Thyroid gland (tissue), 4 donors: ENCODE measurements at regions not wholly inside any gene's neighbourhood (a gene's known extent, or its start where the extent isn't known, plus 50 kb on each side); places are given as distances from the start of the nearest gene placed in this dataset.
A peak's percentile ranks its signal among the peaks of the same experiment; 100 is the strongest.

ENCODE experiments used
- DNase-seq, 2 donors: peaks; one replicate each; pipeline ENCODE4 v3.0.0-alpha.2; 2019
- H3K27ac ChIP-seq, 3 donors: fragments of 200-600 bp; sonication (generic); 1 replicate in 2 of 3; 2 replicates in 1 of 3; pipeline ENCODE4 v1.5.1; 2016 to 2019; ENCODE audit warnings: mild to moderate bottlenecking in 1 of 3, moderate library complexity in 1 of 3
- H3K27me3 ChIP-seq: fragments of 200-600 bp; sonication (generic); one replicate; pipeline ENCODE4 v1.5.1; 2019
- H3K36me3 ChIP-seq, 2 donors: fragments of 200-600 bp; sonication (generic); one replicate each; pipeline ENCODE4 v1.5.1; 2016 to 2019
- H3K4me1 ChIP-seq, 2 donors: fragments of 200-600 bp; sonication (generic); one replicate each; pipeline ENCODE4 v1.5.1; 2017 to 2019
- H3K4me3 ChIP-seq, 3 donors: fragments of 200-600 bp; sonication (generic); replicated peaks in 1 of 3; 1 replicate in 2 of 3; 2 replicates in 1 of 3; pipeline ENCODE4 v1.5.1; 2016; ENCODE audit warnings: mild to moderate bottlenecking in 1 of 3
- H3K9me3 ChIP-seq: fragments of 200-600 bp; sonication (generic); one replicate; pipeline ENCODE4 v1.5.1; 2017
- POLR2A ChIP-seq, 2 donors: fragments of 450-650 bp; IDR thresholded peaks; one replicate each; pipeline ENCODE4 v1.6.1; 2017; ENCODE audit warnings: antibody characterized with exemption in 2 of 2, mild to moderate bottlenecking in 2 of 2, moderate library complexity in 1 of 2
- WGBS, 2 donors: methylation state at CpG; one replicate each; pipeline ENCODE4 v1.1.5; 2017; 5-methylcytosine and 5-hydroxymethylcytosine counted together
- intact Hi-C: fragments of 100-400 bp; cut with DNase I; formaldehyde crosslinking; loops from one replicate; pipeline ENCODE4 v1.15.1; 2023
- TF ChIP-seq, protein P1 (sequence below), 6 experiments: fragments of 200-600 bp in 3 of 6; fragments of 450-650 bp in 3 of 6; sonication (generic) in 3 of 6; IDR thresholded peaks; one replicate each; pipeline ENCODE4 v1.5.1; 2016 to 2019; ENCODE audit warnings: antibody characterized with exemption in 6 of 6, mild to moderate bottlenecking in 2 of 6, inconsistent platforms in 1 of 6, moderate library complexity in 1 of 6

GRCh38 chr5:82351754-82352145, 73.6 kb upstream of the RPS23 start:
- no peak overlapping the region for H3K27ac ChIP-seq
- H3K4me3 ChIP-seq = no peak overlapping the region
- no peaks in the 10 kb centered on the region for H3K27me3 ChIP-seq
- H3K9me3 ChIP-seq = no peaks in the 10 kb centered on the region
- intact Hi-C loops = loop anchor here (10.0 kb wide), 2 partner anchors 1073 to 1213 kb away; no protein-coding TSS in a partner anchor
- 5% methylated on average over 2 of the region's 2 CpGs for WGBS, 2 donors
- no peaks in the 10 kb centered on the region for H3K36me3 ChIP-seq
- H3K4me1 ChIP-seq = peaks cover 0 to 11% of the 10 kb centered on the region in 2 donors
- TF ChIP-seq, protein P1, sequence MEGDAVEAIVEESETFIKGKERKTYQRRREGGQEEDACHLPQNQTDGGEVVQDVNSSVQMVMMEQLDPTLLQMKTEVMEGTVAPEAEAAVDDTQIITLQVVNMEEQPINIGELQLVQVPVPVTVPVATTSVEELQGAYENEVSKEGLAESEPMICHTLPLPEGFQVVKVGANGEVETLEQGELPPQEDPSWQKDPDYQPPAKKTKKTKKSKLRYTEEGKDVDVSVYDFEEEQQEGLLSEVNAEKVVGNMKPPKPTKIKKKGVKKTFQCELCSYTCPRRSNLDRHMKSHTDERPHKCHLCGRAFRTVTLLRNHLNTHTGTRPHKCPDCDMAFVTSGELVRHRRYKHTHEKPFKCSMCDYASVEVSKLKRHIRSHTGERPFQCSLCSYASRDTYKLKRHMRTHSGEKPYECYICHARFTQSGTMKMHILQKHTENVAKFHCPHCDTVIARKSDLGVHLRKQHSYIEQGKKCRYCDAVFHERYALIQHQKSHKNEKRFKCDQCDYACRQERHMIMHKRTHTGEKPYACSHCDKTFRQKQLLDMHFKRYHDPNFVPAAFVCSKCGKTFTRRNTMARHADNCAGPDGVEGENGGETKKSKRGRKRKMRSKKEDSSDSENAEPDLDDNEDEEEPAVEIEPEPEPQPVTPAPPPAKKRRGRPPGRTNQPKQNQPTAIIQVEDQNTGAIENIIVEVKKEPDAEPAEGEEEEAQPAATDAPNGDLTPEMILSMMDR (IDR thresholded peaks at IDR 0.05) = peak; percentile 59 to 91 (median 80)
- no peak for TF ChIP-seq POLR2A (IDR thresholded peaks at IDR 0.05)
- no peak for DNase-seq

- 76 to 80% methylated on average over 1 of the region's 1 CpG for WGBS, 2 donors
- Histone ChIP-seq H3K4me3 (no peak overlapping the region), H3K27me3 (no peaks in the 10 kb centered on the region), H3K4me1 (peaks cover 0 to 11% of the 10 kb centered on the region in 2 donors), H3K36me3 (no peaks in the 10 kb centered on the region), H3K27ac (no peak overlapping the region), H3K9me3 (no peaks in the 10 kb centered on the region)
- intact Hi-C loops = loop anchor here (10.0 kb wide), 2 partner anchors 1074 to 1214 kb away; no protein-coding TSS in a partner anchor
- TF ChIP-seq, protein P1 (IDR thresholded peaks at IDR 0.05) = no peak
- no peak for TF ChIP-seq POLR2A (IDR thresholded peaks at IDR 0.05)
- DNase-seq = no peak
These were observed 73.1 kb upstream of the RPS23 start for GRCh38 chr5:82351297-82351696.

DNA sequence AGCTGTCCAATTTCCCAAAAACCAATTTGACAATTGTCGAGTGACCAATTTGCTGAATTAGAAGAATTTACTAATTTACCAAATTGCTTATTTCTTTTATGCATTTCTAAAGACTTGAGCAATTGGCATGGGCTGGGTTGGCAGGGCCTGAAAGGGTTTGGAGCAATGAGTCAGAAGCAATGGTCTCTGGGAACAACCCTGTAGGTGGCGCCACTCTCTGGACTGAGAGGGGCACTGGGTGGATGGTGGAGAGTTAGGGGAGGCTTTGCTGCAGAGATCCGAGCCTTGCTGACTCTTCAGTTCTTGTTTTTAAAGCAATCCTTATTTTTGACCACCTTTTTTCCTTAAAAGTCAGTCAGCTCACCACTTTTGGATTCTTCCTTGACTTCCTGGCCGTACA, 71.5 kb upstream of the RPS23 start:
- no peak overlapping the region for H3K4me3 ChIP-seq
- no peaks in the 10 kb centered on the region for H3K27me3 ChIP-seq
- 81 to 88% methylated on average over 4 of the region's 4 CpGs for WGBS, 2 donors
- no peak overlapping the region for H3K27ac ChIP-seq
- no peaks in the 10 kb centered on the region for H3K9me3 ChIP-seq
- H3K36me3 ChIP-seq = no peaks in the 10 kb centered on the region
- TF ChIP-seq POLR2A (IDR thresholded peaks at IDR 0.05) = no peak
- TF ChIP-seq, protein P1 (IDR thresholded peaks at IDR 0.05) = peak in 2 of 6 experiments; percentile 9 to 31
- no peak for DNase-seq
- H3K4me1 ChIP-seq = peaks cover 0 to 11% of the 10 kb centered on the region in 2 donors
- intact Hi-C loops = loop anchor here (10.0 kb wide), 2 partner anchors 1075 to 1215 kb away; no protein-coding TSS in a partner anchor

DNA sequence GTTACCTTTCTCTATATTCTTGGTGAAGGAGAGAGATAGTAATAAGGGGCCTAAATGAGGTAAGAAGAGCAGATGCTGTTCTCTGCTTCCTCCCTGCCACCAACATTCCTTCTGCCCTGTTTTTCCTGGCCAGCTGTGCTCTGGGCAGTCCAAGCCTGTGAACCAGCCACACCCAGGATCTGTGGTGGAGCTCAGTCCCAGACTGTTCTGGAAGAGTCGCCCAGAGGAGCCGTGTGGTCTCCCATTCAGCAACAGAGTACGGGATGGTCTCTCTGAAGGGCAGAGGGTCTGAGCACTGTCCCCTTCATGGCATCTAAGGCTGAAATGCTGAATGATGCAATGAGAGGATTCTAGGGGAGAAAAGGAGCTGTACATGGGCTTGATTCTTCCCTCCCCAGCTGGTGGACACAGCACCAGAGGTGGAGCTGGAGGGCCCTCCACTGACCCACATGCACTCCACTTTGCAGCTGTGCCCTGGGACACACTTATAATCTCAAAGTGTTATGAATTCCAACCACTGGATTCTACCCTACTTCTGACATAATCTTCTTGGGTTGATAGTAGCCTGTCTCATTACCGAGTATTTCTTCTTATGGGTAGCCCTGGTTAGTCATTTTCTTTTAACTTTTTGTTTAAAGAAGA, 70.8 kb upstream of the RPS23 start:
- H3K27ac ChIP-seq = no peak overlapping the region
- 71 to 75% methylated on average over 3 to 4 of the region's 4 CpGs for WGBS, 2 donors

More for the DNA sequence above, 70.8 kb upstream of the RPS23 start:
- Histone ChIP-seq H3K27me3 (no peaks in the 10 kb centered on the region), H3K36me3 (no peaks in the 10 kb centered on the region), H3K4me1 (peaks cover 0 to 11% of the 10 kb centered on the region in 2 donors), H3K9me3 (no peaks in the 10 kb centered on the region), H3K4me3 (no peak overlapping the region)
- intact Hi-C loops = no loop called here
- no peak for TF ChIP-seq POLR2A (IDR thresholded peaks at IDR 0.05)
- TF ChIP-seq, protein P1 (IDR thresholded peaks at IDR 0.05) = no peak
- no peak for DNase-seq
